ENCODE measurements at regions not wholly inside any gene's neighbourhood (a gene's known extent, or its start where the extent isn't known, plus 50 kb on each side); places are given as distances from the start of the nearest gene placed in this dataset.

DNA sequence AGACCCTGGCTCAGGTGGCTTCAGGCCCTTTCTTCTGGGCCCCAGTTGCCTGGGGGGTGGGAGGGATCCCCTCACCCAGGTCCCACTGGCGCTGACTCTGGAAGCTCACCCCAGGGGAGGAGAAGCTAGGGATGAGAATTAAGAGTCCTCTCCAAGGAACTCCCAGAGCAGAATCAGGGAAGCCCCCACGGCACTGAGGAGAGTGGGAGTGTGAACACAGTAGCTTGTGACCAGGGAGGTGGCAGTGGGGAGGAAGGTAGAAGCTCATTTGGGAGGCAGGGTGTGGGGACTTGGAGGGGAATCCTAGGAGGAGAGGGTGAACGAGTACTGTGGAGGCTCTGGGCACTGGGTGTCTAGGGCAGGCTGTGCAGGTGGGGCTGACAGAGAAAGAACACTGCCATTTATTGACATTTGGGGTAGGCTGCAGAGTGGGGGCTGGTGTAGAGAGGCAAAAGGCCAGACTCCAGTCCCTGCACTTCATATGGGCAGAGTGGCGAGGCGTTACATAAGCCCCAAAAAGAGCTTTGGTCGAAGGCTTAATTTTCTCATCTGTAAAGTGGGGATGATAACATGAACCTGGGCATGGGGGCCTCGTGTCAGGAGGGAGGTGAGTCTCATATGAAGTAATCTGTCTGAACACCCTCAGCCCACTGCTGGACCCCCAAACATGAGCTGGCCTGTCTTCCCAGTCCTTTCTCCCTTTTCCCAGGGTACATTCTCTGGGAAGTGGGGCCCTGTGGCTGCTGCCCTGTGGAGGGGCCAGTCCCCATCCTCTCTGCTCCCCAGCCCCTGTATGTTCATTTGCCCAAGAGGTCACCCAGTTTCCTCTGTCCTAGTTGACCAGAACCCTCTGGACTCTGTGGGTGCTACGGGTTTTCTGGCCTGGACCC, 80.5 kb downstream of the VEGFA start:
- TF ChIP-seq, protein P1, sequence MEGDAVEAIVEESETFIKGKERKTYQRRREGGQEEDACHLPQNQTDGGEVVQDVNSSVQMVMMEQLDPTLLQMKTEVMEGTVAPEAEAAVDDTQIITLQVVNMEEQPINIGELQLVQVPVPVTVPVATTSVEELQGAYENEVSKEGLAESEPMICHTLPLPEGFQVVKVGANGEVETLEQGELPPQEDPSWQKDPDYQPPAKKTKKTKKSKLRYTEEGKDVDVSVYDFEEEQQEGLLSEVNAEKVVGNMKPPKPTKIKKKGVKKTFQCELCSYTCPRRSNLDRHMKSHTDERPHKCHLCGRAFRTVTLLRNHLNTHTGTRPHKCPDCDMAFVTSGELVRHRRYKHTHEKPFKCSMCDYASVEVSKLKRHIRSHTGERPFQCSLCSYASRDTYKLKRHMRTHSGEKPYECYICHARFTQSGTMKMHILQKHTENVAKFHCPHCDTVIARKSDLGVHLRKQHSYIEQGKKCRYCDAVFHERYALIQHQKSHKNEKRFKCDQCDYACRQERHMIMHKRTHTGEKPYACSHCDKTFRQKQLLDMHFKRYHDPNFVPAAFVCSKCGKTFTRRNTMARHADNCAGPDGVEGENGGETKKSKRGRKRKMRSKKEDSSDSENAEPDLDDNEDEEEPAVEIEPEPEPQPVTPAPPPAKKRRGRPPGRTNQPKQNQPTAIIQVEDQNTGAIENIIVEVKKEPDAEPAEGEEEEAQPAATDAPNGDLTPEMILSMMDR (IDR thresholded peaks at IDR 0.05), result no peak
- no peak for TF ChIP-seq POLR2A (IDR thresholded peaks at IDR 0.05)

Data from esophagus squamous epithelium (tissue), 4 donors.